ENCODE measurements at regions not wholly inside any gene's neighbourhood (a gene's known extent, or its start where the extent isn't known, plus 50 kb on each side); places are given as distances from the start of the nearest gene placed in this dataset.

- H3K4me3 Mint-ChIP-seq = no peak overlapping the region
- no peaks in the 10 kb centered on the region for H3K4me1 ChIP-seq (ENCODE audit: insufficient read depth, low read length)
- no peaks in the 10 kb centered on the region for H4K20me1 ChIP-seq (ENCODE audit: control insufficient read depth, insufficient read depth, insufficient read length)
- no peak overlapping the region for H3K23ac ChIP-seq (ENCODE audit: insufficient read length, low read depth, low read length)
- no peaks in the 10 kb centered on the region for H3K4me1 Mint-ChIP-seq
- H2AK5ac ChIP-seq (ENCODE audit: insufficient read length, low read length) = no peak overlapping the region
- H2BK15ac ChIP-seq (ENCODE audit: low read depth, low read length) = no peak overlapping the region
- no peaks in the 10 kb centered on the region for H3K79me1 ChIP-seq (ENCODE audit: insufficient read depth, low read depth, low read length, poor library complexity, severe bottlenecking)
- no peaks in the 10 kb centered on the region for H3K9me3 ChIP-seq (ENCODE audit: control insufficient read depth, low read depth, low read length)
- no peaks in the 10 kb centered on the region for H3K27me3 ChIP-seq (ENCODE audit: insufficient read depth, low read length)
- H3K27ac ChIP-seq (ENCODE audit: insufficient read length, low read depth, low read length) = no peak overlapping the region
- H3K23me2 ChIP-seq (ENCODE audit: insufficient read length, low read depth, low read length, poor library complexity, severe bottlenecking) = no peaks in the 10 kb centered on the region
- no peak overlapping the region for H3K27ac Mint-ChIP-seq
- no peak overlapping the region for H2BK5ac ChIP-seq (ENCODE audit: insufficient read length, low read length)
- TF ChIP-seq, protein P1, sequence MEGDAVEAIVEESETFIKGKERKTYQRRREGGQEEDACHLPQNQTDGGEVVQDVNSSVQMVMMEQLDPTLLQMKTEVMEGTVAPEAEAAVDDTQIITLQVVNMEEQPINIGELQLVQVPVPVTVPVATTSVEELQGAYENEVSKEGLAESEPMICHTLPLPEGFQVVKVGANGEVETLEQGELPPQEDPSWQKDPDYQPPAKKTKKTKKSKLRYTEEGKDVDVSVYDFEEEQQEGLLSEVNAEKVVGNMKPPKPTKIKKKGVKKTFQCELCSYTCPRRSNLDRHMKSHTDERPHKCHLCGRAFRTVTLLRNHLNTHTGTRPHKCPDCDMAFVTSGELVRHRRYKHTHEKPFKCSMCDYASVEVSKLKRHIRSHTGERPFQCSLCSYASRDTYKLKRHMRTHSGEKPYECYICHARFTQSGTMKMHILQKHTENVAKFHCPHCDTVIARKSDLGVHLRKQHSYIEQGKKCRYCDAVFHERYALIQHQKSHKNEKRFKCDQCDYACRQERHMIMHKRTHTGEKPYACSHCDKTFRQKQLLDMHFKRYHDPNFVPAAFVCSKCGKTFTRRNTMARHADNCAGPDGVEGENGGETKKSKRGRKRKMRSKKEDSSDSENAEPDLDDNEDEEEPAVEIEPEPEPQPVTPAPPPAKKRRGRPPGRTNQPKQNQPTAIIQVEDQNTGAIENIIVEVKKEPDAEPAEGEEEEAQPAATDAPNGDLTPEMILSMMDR (conservative IDR thresholded peaks at IDR 0.05) = no peak
- no peaks in the 10 kb centered on the region for H3K79me2 ChIP-seq (ENCODE audit: insufficient read depth, low read length)
- H3K14ac ChIP-seq (ENCODE audit: insufficient read depth, low read length) = no peak overlapping the region
- no peak overlapping the region for H3T11ph ChIP-seq (ENCODE audit: low read length)
- peaks cover 0 to 2% of the 10 kb centered on the region in 2 experiments; a peak in 1 of 5 replicates for H3K9me3 Mint-ChIP-seq
- H3K9ac ChIP-seq (ENCODE audit: extremely low read depth, insufficient read length, low read length) = no peak overlapping the region
- no peak overlapping the region for H2AFZ ChIP-seq (ENCODE audit: low read length)
- H3K36me3 Mint-ChIP-seq (ENCODE audit: insufficient read depth in 1 of 3, low read depth in 3 of 3) = peaks cover 0 to 1% (median 0%) of the 10 kb centered on the region in 3 experiments; a peak in 1 of 7 replicates
- no peak overlapping the region for H2BK12ac ChIP-seq (ENCODE audit: insufficient read length, low read depth, low read length)
- H2BK120ac ChIP-seq (ENCODE audit: low read depth, low read length, poor library complexity, severe bottlenecking) = no peak overlapping the region
- H3K27me3 Mint-ChIP-seq (ENCODE audit: low read depth) = no peaks in the 10 kb centered on the region
- H3K18ac ChIP-seq (ENCODE audit: insufficient read length, low read depth, low read length) = no peak overlapping the region
- no peak for DNase-seq
- H3K4ac ChIP-seq (ENCODE audit: low read depth, low read length) = no peak overlapping the region
- no peak overlapping the region for H2BK20ac ChIP-seq (ENCODE audit: low read depth, low read length, poor library complexity, severe bottlenecking)
- H4K91ac ChIP-seq (ENCODE audit: insufficient read length, low read depth, low read length) = no peak overlapping the region
- H4K8ac ChIP-seq (replicated peaks; ENCODE audit: insufficient read length, low read depth, low read length) = no peak overlapping the region
- H3K56ac ChIP-seq (ENCODE audit: insufficient read length, low read depth, low read length) = no peak overlapping the region
- no peak overlapping the region for H3K4me2 ChIP-seq (ENCODE audit: insufficient read depth, insufficient read length, low read length)
- no peak overlapping the region for H4K5ac ChIP-seq (ENCODE audit: insufficient read length, low read depth, low read length)
Measured at GRCh38 chr12:90261283-90261682, 552.6 kb upstream of the ATP2B1 start.

All from H9 (cell line).